NB4 (cell line): ENCODE measurements at regions not wholly inside any gene's neighbourhood (a gene's known extent, or its start where the extent isn't known, plus 50 kb on each side); places are given as distances from the start of the nearest gene placed in this dataset.

Experiments
- DNase-seq: peaks from one replicate; pipeline ENCODE4 v3.0.0; 2010; ENCODE audit warnings: low read depth
- H3K4me3 ChIP-seq: one replicate; pipeline ENCODE4 v1.5.1; 2011; ENCODE audit warnings: mild to moderate bottlenecking, low read depth, low read length, moderate library complexity
- MYC ChIP-seq: IDR thresholded peaks from 2 replicates; pipeline ENCODE4 v1.6.1; 2011; ENCODE audit warnings: low read depth, low read length
- POLR2A ChIP-seq: IDR thresholded peaks from 2 replicates; pipeline ENCODE4 v1.6.1; 2011; ENCODE audit warnings: mild to moderate bottlenecking; ENCODE audit not compliant: insufficient read length; ENCODE audit errors: extremely low read depth
- TF ChIP-seq, protein P1 (sequence below): IDR thresholded peaks from one replicate; pipeline ENCODE4 v1.5.1; 2012; ENCODE audit warnings: low read depth, low read length
- TF ChIP-seq, protein P2 (sequence below): IDR thresholded peaks from 2 replicates; pipeline ENCODE4 v1.6.1; 2011; ENCODE audit warnings: low read depth, low read length

DNA sequence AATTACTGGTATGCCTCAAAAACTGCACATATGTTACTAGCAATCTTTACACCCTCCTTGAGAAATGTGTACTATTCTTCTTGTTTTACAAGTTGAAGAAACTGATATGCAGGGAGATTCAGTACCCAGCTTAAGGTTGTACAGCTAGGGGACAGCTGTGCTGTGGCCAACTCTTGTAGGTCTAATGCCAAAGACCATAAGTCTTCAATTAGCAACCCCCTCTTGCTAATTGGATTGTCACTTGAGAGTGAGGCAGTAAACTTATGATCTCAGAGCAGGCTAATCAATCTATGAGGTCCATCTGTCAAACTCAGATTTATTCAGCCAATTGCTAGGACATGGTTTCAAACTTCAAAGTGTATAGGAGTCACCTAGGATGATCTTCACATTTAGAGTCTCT is 492.0 kb upstream of the USP24 start:
- DNase-seq, result no peak

DNA sequence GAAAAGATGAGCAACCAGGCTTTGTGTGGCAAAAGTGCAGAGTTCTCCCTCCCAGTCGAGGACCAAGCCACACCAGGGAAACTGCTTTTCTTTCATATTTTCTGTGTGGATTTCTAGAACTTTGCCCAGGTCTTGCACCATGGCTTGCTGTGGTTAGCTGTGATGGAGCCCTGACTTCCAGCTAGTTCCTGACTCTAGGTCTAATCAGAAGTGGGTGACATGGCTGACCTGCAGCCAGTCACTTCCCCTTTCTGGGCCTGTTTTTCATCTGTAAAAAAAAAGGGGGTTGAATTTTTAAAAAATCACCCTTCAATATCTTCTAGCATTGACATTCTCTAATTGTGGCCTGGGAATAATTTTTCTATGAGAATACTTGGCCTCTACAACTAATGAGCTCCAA is 491.2 kb upstream of the USP24 start:
- DNase-seq, result peak; percentile 29
- TF ChIP-seq, protein P1, sequence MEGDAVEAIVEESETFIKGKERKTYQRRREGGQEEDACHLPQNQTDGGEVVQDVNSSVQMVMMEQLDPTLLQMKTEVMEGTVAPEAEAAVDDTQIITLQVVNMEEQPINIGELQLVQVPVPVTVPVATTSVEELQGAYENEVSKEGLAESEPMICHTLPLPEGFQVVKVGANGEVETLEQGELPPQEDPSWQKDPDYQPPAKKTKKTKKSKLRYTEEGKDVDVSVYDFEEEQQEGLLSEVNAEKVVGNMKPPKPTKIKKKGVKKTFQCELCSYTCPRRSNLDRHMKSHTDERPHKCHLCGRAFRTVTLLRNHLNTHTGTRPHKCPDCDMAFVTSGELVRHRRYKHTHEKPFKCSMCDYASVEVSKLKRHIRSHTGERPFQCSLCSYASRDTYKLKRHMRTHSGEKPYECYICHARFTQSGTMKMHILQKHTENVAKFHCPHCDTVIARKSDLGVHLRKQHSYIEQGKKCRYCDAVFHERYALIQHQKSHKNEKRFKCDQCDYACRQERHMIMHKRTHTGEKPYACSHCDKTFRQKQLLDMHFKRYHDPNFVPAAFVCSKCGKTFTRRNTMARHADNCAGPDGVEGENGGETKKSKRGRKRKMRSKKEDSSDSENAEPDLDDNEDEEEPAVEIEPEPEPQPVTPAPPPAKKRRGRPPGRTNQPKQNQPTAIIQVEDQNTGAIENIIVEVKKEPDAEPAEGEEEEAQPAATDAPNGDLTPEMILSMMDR, result no peak
- TF ChIP-seq MYC (no peak), POLR2A (no peak)
- TF ChIP-seq, protein P2, sequence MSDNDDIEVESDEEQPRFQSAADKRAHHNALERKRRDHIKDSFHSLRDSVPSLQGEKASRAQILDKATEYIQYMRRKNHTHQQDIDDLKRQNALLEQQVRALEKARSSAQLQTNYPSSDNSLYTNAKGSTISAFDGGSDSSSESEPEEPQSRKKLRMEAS, result no peak
- H3K4me3 ChIP-seq, result no peak overlapping the region

More for the DNA sequence above, 492.0 kb upstream of the USP24 start:
- H3K4me3 ChIP-seq, result no peak overlapping the region
- TF ChIP-seq, protein P1, result no peak

DNA sequence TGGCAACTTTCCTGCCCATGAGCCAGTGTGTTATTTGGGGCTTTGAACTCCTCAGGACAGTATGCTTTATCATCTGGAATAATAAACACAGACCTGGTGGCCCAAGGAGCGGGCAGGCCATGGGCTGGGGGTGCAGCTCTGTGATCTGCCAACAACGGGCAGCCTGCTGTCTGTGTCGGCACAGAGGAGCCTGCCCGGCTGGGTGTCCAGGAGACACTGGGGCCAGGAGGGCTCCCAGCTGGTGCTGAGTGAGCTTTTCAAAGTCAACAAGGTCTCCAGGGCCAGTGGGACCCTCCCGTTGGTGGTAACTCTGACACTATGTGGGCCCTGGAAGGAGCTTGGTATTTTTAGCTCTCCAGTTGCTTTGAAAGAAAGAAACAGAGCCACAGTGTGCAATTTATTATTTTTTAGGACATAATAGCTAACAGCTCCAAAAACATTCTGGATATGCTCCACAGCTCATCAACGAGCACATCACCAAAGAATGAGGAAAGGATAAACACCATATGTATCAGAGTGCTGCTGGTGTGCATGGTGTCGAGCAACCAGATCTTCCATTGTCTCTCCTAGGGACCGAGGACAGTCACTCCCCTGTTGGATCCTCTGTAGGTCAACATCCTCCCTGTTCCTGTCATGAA is 488.7 kb upstream of the USP24 start:
- no peak for DNase-seq
- H3K4me3 ChIP-seq, result no peak overlapping the region
- TF ChIP-seq, protein P1, result no peak
- TF ChIP-seq, protein P2, result no peak
- TF ChIP-seq MYC, result no peak
- TF ChIP-seq POLR2A, result no peak

DNA sequence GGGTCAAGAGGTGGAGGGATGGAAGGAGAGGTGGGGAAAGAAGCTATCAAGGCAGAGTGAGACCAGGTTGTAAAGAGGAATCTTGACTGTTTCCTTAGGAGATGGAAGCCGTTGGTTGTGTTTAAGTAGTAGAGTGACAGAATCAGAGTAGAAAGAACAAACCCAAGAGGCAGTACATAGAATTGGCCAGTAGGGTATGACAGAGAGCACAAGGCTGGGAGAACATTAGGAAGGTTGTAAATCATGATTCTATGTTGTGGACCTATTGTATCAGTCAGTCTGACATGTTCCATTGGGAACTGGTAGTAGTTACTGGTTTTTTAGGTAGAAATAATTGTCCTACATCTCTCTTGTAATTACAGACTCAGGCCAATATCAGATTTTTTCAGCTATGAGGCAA is 486.9 kb upstream of the USP24 start:
- TF ChIP-seq, protein P1, result peak; percentile 83
- TF ChIP-seq POLR2A (no peak), MYC (no peak)
- TF ChIP-seq, protein P2, result no peak
- DNase-seq, result peak; percentile 31
- H3K4me3 ChIP-seq, result no peak overlapping the region

DNA sequence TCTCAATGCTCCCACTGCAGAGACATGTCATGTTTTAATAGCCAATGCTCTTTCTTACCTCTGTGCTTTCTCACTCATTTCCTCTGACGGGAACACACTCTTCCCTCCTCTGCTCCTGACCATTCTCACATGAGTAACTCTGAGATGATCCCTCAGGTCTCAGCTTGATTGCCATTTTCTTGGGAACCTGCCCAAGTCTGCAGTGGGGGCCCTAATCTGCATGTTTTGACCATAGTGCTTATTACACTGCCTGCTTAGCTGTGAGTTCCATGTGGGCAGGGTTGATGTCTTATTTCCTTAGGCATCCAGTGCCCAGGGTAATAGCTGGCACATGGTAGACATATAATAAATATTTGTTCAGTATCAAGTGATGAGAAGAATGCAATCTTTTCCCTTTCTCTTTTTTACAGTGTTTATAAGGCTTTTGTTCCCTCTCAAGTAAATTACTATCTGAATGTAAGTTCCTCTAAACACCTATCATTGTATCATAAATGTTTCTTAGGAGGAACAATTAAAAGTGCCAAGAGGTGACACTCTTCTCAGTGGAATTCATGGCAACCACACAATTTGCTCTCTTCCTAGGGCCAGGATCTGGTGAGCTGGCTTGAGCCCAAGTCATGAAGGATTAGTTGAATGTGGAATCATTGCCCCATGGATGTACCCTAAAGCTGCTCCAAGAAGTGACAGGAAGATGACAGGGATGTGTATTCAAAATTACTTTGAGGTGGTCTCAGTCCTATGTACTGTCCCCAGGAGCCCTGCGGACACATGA is 485.4 kb upstream of the USP24 start:
- TF ChIP-seq, protein P1, result no peak
- TF ChIP-seq POLR2A (no peak), MYC (no peak)
- TF ChIP-seq, protein P2, result no peak
- DNase-seq, result no peak
- no peak overlapping the region for H3K4me3 ChIP-seq
